H9 (cell line): ENCODE measurements at regions not wholly inside any gene's neighbourhood (a gene's known extent, or its start where the extent isn't known, plus 50 kb on each side); places are given as distances from the start of the nearest gene placed in this dataset.

Source experiments
- DNase-seq: peaks from one replicate; pipeline ENCODE4 v3.0.0-alpha.2; 2017
- H2AFZ ChIP-seq: one replicate; pipeline ENCODE4 v1.6.1; 2013; ENCODE audit warnings: mild to moderate bottlenecking, low read length, control low read depth, moderate library complexity
- H2AK5ac ChIP-seq: 2 replicates; pipeline ENCODE4 v1.6.1; 2013; ENCODE audit warnings: low read length, control low read depth, mixed read lengths; ENCODE audit not compliant: insufficient read length
- H2BK120ac ChIP-seq: one replicate; pipeline ENCODE4 v1.6.1; 2013; ENCODE audit warnings: low read depth, mild to moderate bottlenecking, low read length, control low read depth, inconsistent platforms; ENCODE audit not compliant: poor library complexity, severe bottlenecking
- H2BK12ac ChIP-seq: 2 replicates; pipeline ENCODE4 v1.6.1; 2013; ENCODE audit warnings: low read length, control low read depth, mixed read lengths, low read depth; ENCODE audit not compliant: insufficient read length
- H2BK15ac ChIP-seq: 2 replicates; pipeline ENCODE4 v1.6.1; 2013; ENCODE audit warnings: low read depth, low read length, control low read depth
- H2BK20ac ChIP-seq: one replicate; pipeline ENCODE4 v1.6.1; 2013; ENCODE audit warnings: low read depth, mild to moderate bottlenecking, low read length, control low read depth, inconsistent platforms; ENCODE audit not compliant: poor library complexity, severe bottlenecking
- H2BK5ac ChIP-seq: 2 replicates; pipeline ENCODE4 v1.6.1; 2013; ENCODE audit warnings: low read length, control low read depth, mixed read lengths; ENCODE audit not compliant: insufficient read length
- H3K14ac ChIP-seq: 2 replicates; pipeline ENCODE4 v1.6.1; 2013; ENCODE audit warnings: low read length, control low read depth; ENCODE audit not compliant: insufficient read depth
- H3K18ac ChIP-seq: 2 replicates; pipeline ENCODE4 v1.6.1; 2013; ENCODE audit warnings: low read depth, mild to moderate bottlenecking, mixed read lengths, low read length, control low read depth; ENCODE audit not compliant: insufficient read length
- H3K23ac ChIP-seq: 2 replicates; pipeline ENCODE4 v1.6.1; 2013; ENCODE audit warnings: low read length, control low read depth, mixed read lengths, low read depth; ENCODE audit not compliant: insufficient read length
- H3K23me2 ChIP-seq: 2 replicates; pipeline ENCODE4 v1.6.1; 2013; ENCODE audit warnings: low read depth, mild to moderate bottlenecking, mixed read lengths, low read length, control low read depth; ENCODE audit not compliant: insufficient read length, poor library complexity, severe bottlenecking
- H3K27ac ChIP-seq: 2 replicates; pipeline ENCODE4 v1.5.1; 2013; ENCODE audit warnings: low read length, control low read depth, mixed read lengths, low read depth; ENCODE audit not compliant: insufficient read length
- H3K27me3 ChIP-seq: 2 replicates; pipeline ENCODE4 v1.6.1; 2013; ENCODE audit warnings: low read length, control low read depth, inconsistent platforms; ENCODE audit not compliant: insufficient read depth
- H3K4ac ChIP-seq: 2 replicates; pipeline ENCODE4 v1.6.1; 2013; ENCODE audit warnings: low read depth, mild to moderate bottlenecking, control low read depth, inconsistent platforms, low read length, moderate library complexity
- H3K4me1 ChIP-seq: 2 replicates; pipeline ENCODE4 v1.6.1; 2013; ENCODE audit warnings: low read length, control low read depth, inconsistent platforms; ENCODE audit not compliant: insufficient read depth
- H3K4me2 ChIP-seq: 2 replicates; pipeline ENCODE4 v1.6.1; 2013; ENCODE audit warnings: low read length, control low read depth, mixed read lengths; ENCODE audit not compliant: insufficient read length, insufficient read depth
- H3K56ac ChIP-seq: 2 replicates; pipeline ENCODE4 v1.6.1; 2013; ENCODE audit warnings: low read depth, mild to moderate bottlenecking, mixed read lengths, low read length, control low read depth; ENCODE audit not compliant: insufficient read length
- H3K79me1 ChIP-seq: 2 replicates; pipeline ENCODE4 v1.6.1; 2013; ENCODE audit warnings: low read depth, mild to moderate bottlenecking, moderate library complexity, low read length, control low read depth, inconsistent platforms; ENCODE audit not compliant: insufficient read depth, poor library complexity, severe bottlenecking
- H3K79me2 ChIP-seq: 2 replicates; pipeline ENCODE4 v1.6.1; 2013; ENCODE audit warnings: low read length, control low read depth, inconsistent platforms; ENCODE audit not compliant: insufficient read depth
- H3K9ac ChIP-seq: 2 replicates; pipeline ENCODE4 v1.6.1; 2013; ENCODE audit warnings: low read length, control low read depth, mixed read lengths; ENCODE audit not compliant: insufficient read length; ENCODE audit errors: extremely low read depth
- H3K9me3 ChIP-seq: one replicate; pipeline ENCODE4 v1.6.1; 2013; ENCODE audit warnings: low read depth, low read length, inconsistent platforms; ENCODE audit not compliant: control insufficient read depth
- H3T11ph ChIP-seq: one replicate; pipeline ENCODE4 v1.6.1; 2013; ENCODE audit warnings: mild to moderate bottlenecking, low read length, control low read depth, inconsistent platforms
- H4K20me1 ChIP-seq: one replicate; pipeline ENCODE4 v1.6.1; 2013; ENCODE audit not compliant: control insufficient read depth, insufficient read length, insufficient read depth
- H4K5ac ChIP-seq: 2 replicates; pipeline ENCODE4 v1.6.1; 2013; ENCODE audit warnings: low read depth, mild to moderate bottlenecking, mixed read lengths, low read length, control low read depth; ENCODE audit not compliant: insufficient read length
- H4K8ac ChIP-seq: replicated peaks from 2 replicates; pipeline ENCODE4 v1.6.1; 2013; ENCODE audit warnings: low read length, control low read depth, mixed read lengths, low read depth; ENCODE audit not compliant: insufficient read length
- H4K91ac ChIP-seq: 2 replicates; pipeline ENCODE4 v1.6.1; 2013; ENCODE audit warnings: low read depth, mild to moderate bottlenecking, moderate library complexity, mixed read lengths, low read length, control low read depth; ENCODE audit not compliant: insufficient read length
- H3K27ac Mint-ChIP-seq, 3 experiments: 2 replicates in 2 of 3; 3 replicates in 1 of 3; pipeline ENCODE4 v1.8.0; 2020 to 2021; ENCODE audit warnings: mixed read lengths in 3 of 3, mild to moderate bottlenecking in 1 of 3, moderate library complexity in 1 of 3
- H3K27me3 Mint-ChIP-seq: 2 replicates; pipeline ENCODE4 v1.8.0; 2021; ENCODE audit warnings: low read depth, mild to moderate bottlenecking, moderate library complexity, mixed read lengths
- H3K36me3 Mint-ChIP-seq, 3 experiments: 2 replicates in 2 of 3; 3 replicates in 1 of 3; pipeline ENCODE4 v1.8.0; 2020 to 2021; ENCODE audit warnings: low read depth in 3 of 3, mixed read lengths in 3 of 3; ENCODE audit not compliant: insufficient read depth in 1 of 3
- H3K4me1 Mint-ChIP-seq, 2 experiments: 2 replicates each; pipeline ENCODE4 v1.8.0; 2020; ENCODE audit warnings: mixed read lengths in 2 of 2
- H3K4me3 Mint-ChIP-seq, 2 experiments: 2 replicates in 1 of 2; 3 replicates in 1 of 2; pipeline ENCODE4 v1.8.0; 2020 to 2021; ENCODE audit warnings: mild to moderate bottlenecking in 2 of 2, mixed read lengths in 2 of 2, moderate library complexity in 1 of 2
- H3K9me3 Mint-ChIP-seq, 2 experiments: 2 replicates in 1 of 2; 3 replicates in 1 of 2; pipeline ENCODE4 v1.8.0; 2020; ENCODE audit warnings: mild to moderate bottlenecking in 2 of 2, mixed read lengths in 2 of 2, moderate library complexity in 1 of 2
- CTCF ChIP-seq: fragments of 200-600 bp; sonication (generic); conservative IDR thresholded peaks from 3 replicates; pipeline ENCODE4 v1.8.0; 2021; ENCODE audit warnings: antibody characterized with exemption, mild to moderate bottlenecking
- WGBS: extraction: QIAGEN DNeasy Blood & Tissue Kit; methylation state at CpG from one replicate; pipeline ENCODE4 v1.1.7; 2013; ENCODE audit warnings: missing lambda C conversion rate, low lambda C conversion rate, mixed read lengths; ENCODE audit not compliant: insufficient read length; ENCODE audit errors: extremely low coverage; 5-methylcytosine and 5-hydroxymethylcytosine counted together

DNA sequence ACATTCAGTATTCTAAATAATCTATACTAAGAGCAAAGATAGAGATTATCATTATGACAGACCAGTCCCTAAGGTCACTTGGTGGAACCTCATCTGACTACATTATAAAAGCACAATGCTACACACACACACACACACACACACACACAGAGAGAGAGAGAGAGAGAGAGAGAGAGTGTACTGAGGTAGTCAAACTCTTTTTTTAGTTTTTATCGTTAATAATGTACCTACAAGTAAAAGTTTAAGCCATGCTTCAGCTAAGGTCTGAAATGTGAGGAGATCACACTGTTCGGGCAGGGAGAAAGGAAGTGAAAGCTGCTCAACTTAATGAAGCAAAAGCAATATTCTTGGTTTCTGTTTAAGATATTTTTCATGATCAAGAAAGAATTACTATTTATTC lies 75.8 kb upstream of the CCDC160 start:
- Histone ChIP-seq H4K8ac (no peak overlapping the region), H3K23ac (no peak overlapping the region), H3K56ac (no peak overlapping the region), H3K4me2 (no peak overlapping the region), H3K9ac (no peak overlapping the region), H3K9me3 (no peaks in the 10 kb centered on the region), H2AFZ (no peak overlapping the region), H2BK20ac (no peak overlapping the region), H3K79me2 (no peaks in the 10 kb centered on the region), H2BK12ac (no peak overlapping the region), H3K27me3 (no peaks in the 10 kb centered on the region), H4K20me1 (no peaks in the 10 kb centered on the region), H4K5ac (no peak overlapping the region), H2BK5ac (no peak overlapping the region), H3K4me1 (no peaks in the 10 kb centered on the region), H2AK5ac (no peak overlapping the region), H3T11ph (no peak overlapping the region), H4K91ac (no peak overlapping the region), H2BK15ac (no peak overlapping the region), H3K27ac (no peak overlapping the region), H3K79me1 (no peaks in the 10 kb centered on the region), H2BK120ac (no peak overlapping the region), H3K14ac (no peak overlapping the region), H3K23me2 (no peaks in the 10 kb centered on the region), H3K4ac (no peak overlapping the region), H3K18ac (no peak overlapping the region)
- Mint-ChIP-seq H3K27ac (no peak overlapping the region), H3K36me3 (peaks cover 0 to 3% (median 0%) of the 10 kb centered on the region in 3 experiments; a peak in 1 of 7 replicates), H3K4me1 (peaks cover 8 to 9% of the 10 kb centered on the region in 2 experiments), H3K4me3 (no peak overlapping the region), H3K9me3 (peaks cover 0 to 21% of the 10 kb centered on the region in 2 experiments; a peak in 2 of 5 replicates), H3K27me3 (no peaks in the 10 kb centered on the region)
- TF ChIP-seq CTCF, result no peak
- DNase-seq, result no peak
- WGBS, result no CpG with 5 or more reads among the region's 2 CpGs
